Thoracic aorta (tissue), 2 donors: ENCODE measurements at regions not wholly inside any gene's neighbourhood (a gene's known extent, or its start where the extent isn't known, plus 50 kb on each side); places are given as distances from the start of the nearest gene placed in this dataset.

Experiments
- ATAC-seq: fragments of 150-250 bp; one replicate; pipeline ENCODE4 v1.8.0; 2017; ENCODE audit warnings: low read depth; ENCODE audit not compliant: insufficient number of reproducible peaks, low FRiP score
- DNase-seq: peaks from one replicate; pipeline ENCODE4 v3.0.0-alpha.2; 2020; ENCODE audit warnings: low spot score
- H3K27ac ChIP-seq, 2 donors: fragments of 200-600 bp; sonication (generic); 1 replicate in 1 of 2; 2 replicates in 1 of 2; pipeline ENCODE4 v1.5.1; 2016; ENCODE audit warnings: mild to moderate bottlenecking in 2 of 2, moderate library complexity in 2 of 2
- H3K27me3 ChIP-seq: fragments of 200-600 bp; sonication (generic); replicated peaks from 2 replicates; pipeline ENCODE4 v1.6.0; 2016; ENCODE audit warnings: mild to moderate bottlenecking; ENCODE audit not compliant: insufficient read depth
- H3K36me3 ChIP-seq: fragments of 200-600 bp; sonication (generic); one replicate; pipeline ENCODE4 v1.5.1; 2016
- H3K4me1 ChIP-seq, 2 donors: fragments of 200-600 bp; sonication (generic); 1 replicate in 1 of 2; 2 replicates in 1 of 2; pipeline versions ENCODE4 v1.5.1 to v1.6.0; 2016; ENCODE audit warnings: low read depth in 2 of 2, mild to moderate bottlenecking in 1 of 2; ENCODE audit not compliant: control insufficient read depth in 1 of 2
- H3K4me3 ChIP-seq: fragments of 200-600 bp; sonication (generic); 2 replicates; pipeline ENCODE4 v1.5.1; 2016; ENCODE audit warnings: mild to moderate bottlenecking
- H3K9me3 ChIP-seq: fragments of 200-600 bp; sonication (generic); 2 replicates; pipeline ENCODE4 v1.5.1; 2016
- CTCF ChIP-seq: fragments of 200-600 bp; sonication (generic); IDR thresholded peaks from one replicate; pipeline ENCODE4 v1.5.1; 2019; ENCODE audit warnings: antibody characterized with exemption

DNA sequence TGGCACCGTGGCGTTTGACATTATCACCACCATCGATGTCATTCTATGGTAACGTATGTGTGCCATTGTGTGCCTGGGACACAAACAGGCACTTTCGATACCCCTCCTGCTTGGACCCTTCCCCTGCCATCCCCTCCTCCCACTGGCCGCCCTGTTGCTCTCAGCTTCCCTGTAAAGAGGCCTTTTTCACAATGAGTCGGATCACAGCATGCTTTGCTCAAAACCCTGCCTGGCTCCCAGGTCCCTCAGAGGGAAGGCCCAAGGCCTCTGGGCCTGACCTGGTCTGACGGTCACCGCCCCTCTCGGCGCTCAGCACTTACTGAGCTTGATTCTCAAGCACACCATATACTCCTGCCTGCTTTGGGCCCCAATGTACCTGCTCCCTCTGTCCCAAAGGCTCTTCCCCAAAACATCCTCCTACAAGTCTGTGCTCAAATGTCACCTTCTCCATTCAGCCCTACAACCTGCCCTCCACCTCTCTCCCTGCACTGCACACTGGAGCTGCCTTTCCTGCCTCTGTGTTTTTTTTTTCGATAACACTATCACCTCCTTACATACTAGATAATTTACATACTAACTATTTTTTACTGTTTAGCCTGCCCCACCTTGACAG lies 303.8 kb downstream of the SOX9 start:
- H3K27ac ChIP-seq = no peak overlapping the region
- H3K4me1 ChIP-seq = peaks cover 0 to 24% of the 10 kb centered on the region in 2 donors
- no peaks in the 10 kb centered on the region for H3K9me3 ChIP-seq
- no peak for TF ChIP-seq CTCF
- DNase-seq (no peak), ATAC-seq (no peak)
- no peaks in the 10 kb centered on the region for H3K27me3 ChIP-seq
- no peak overlapping the region for H3K4me3 ChIP-seq
- H3K36me3 ChIP-seq = no peaks in the 10 kb centered on the region

- DNase-seq (no peak), ATAC-seq (no peak)
- peaks cover 0 to 23% of the 10 kb centered on the region in 2 donors for H3K4me1 ChIP-seq
- no peak overlapping the region for H3K4me3 ChIP-seq
- no peaks in the 10 kb centered on the region for H3K27me3 ChIP-seq
- H3K36me3 ChIP-seq = no peaks in the 10 kb centered on the region
- no peak for TF ChIP-seq CTCF
- H3K9me3 ChIP-seq = no peaks in the 10 kb centered on the region
- H3K27ac ChIP-seq = no peak overlapping the region
Observed at GRCh38 chr17:72425133-72425793, 304.4 kb downstream of the SOX9 start.

DNA sequence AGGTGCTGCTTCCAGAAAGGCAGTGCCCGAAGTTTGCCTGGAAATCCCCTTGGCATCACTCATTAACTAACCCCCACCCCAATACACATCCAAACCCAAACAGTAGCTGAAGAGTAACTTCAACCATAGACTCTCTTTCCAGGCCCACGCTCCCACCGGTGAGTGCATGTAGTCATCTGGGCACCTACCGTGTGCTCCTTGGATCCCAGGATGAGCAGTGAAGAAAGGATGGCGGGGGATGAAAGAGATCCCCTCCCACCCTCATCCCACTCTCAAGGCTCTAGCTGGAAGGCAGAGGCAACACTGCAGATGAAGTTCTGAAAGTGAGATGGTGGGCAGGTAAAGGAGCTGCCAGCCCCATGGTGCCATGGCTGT lies 305.0 kb downstream of the SOX9 start:
- Histone ChIP-seq H3K9me3 (no peaks in the 10 kb centered on the region), H3K27me3 (no peaks in the 10 kb centered on the region), H3K36me3 (no peaks in the 10 kb centered on the region), H3K4me3 (no peak overlapping the region), H3K4me1 (peaks cover 0 to 18% of the 10 kb centered on the region in 2 donors), H3K27ac (no peak overlapping the region)
- DNase-seq (no peak), ATAC-seq (no peak)
- TF ChIP-seq CTCF = no peak

GRCh38 chr17:72426321-72426720 lies 305.5 kb downstream of the SOX9 start:
- ATAC-seq (no peak), DNase-seq (no peak)
- H3K27me3 ChIP-seq = no peaks in the 10 kb centered on the region
- TF ChIP-seq CTCF = no peak
- no peaks in the 10 kb centered on the region for H3K9me3 ChIP-seq
- H3K36me3 ChIP-seq = no peaks in the 10 kb centered on the region
- peaks cover 0 to 12% of the 10 kb centered on the region in 2 donors for H3K4me1 ChIP-seq
- no peak overlapping the region for H3K4me3 ChIP-seq
- no peak overlapping the region for H3K27ac ChIP-seq

GRCh38 chr17:72426948-72427760 lies 306.3 kb downstream of the SOX9 start:
- no peaks in the 10 kb centered on the region for H3K9me3 ChIP-seq
- H3K36me3 ChIP-seq = no peaks in the 10 kb centered on the region
- DNase-seq (no peak), ATAC-seq (no peak)
- TF ChIP-seq CTCF = no peak
- no peak overlapping the region for H3K4me3 ChIP-seq
- H3K4me1 ChIP-seq = peaks cover 0 to 7% of the 10 kb centered on the region in 2 donors
- H3K27ac ChIP-seq = no peak overlapping the region
- H3K27me3 ChIP-seq = no peaks in the 10 kb centered on the region
